ENCODE measurements at regions not wholly inside any gene's neighbourhood (a gene's known extent, or its start where the extent isn't known, plus 50 kb on each side); places are given as distances from the start of the nearest gene placed in this dataset.
"Not testable (repeated sequence)": the region's sequence is repeated elsewhere in the genome, so short reads cannot be mapped to it uniquely, and the experiment has no call there.

GRCh38 chr7:89773611-89774010 is 380.7 kb upstream of the STEAP1 start:
- no peak for DNase-seq

- DNase-seq: no peak
Measured at GRCh38 chr7:89775459-89775858, 378.8 kb upstream of the STEAP1 start.

- no peak for DNase-seq
Measured at GRCh38 chr7:89776980-89777379, 377.3 kb upstream of the STEAP1 start.

GRCh38 chr7:89777499-89777898 is 376.8 kb upstream of the STEAP1 start:
- DNase-seq: no peak

DNA sequence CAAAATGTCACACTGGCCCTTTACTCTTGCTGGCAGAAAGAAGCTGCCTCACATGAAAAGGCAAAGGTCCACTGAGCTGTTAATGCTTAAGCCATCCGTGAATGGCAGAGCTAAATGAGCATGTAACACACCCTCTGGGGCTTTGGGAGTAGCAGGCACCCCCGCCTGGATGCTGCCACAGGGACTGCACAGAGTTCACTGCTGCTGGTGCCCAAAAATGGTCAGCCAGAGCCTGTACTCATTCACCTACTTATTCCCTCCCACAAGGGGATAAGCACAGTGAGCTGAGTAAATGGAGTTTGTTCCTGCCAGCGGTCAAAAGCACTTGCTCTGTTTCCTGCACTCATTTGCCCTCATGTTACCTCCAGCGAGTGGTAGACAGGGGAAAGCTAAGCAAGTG is 374.0 kb upstream of the STEAP1 start:
- DNase-seq: no peak

GRCh38 chr7:89796481-89796880 is 357.8 kb upstream of the STEAP1 start:
- no peak for DNase-seq

GRCh38 chr7:89797965-89798598 is 356.2 kb upstream of the STEAP1 start:
- no peak for DNase-seq

DNA sequence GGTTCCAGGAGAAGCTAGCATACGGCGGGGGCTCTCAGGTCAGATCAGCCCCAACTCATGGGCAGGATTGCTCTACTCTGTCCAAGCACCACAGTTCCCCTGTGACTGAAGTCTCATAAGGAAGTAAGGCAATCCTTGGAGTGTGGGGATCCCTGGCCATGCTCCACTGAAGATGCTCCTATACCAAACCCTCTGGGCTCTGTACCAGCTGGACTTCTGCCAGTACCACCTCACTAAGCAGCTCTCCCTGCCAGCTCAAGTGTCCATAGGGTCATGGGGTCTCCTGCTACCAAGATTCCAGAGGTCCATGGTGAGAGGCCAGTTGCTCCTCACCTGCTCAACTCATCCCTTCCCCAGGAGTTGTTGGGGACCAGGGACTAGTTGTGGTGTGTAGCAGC is 355.7 kb upstream of the STEAP1 start:
- DNase-seq: no peak

GRCh38 chr7:89800761-89801160 is 353.5 kb upstream of the STEAP1 start:
- DNase-seq: no peak

- no peak for DNase-seq
Measured at GRCh38 chr7:89809291-89809690, 345.0 kb upstream of the STEAP1 start.

DNA sequence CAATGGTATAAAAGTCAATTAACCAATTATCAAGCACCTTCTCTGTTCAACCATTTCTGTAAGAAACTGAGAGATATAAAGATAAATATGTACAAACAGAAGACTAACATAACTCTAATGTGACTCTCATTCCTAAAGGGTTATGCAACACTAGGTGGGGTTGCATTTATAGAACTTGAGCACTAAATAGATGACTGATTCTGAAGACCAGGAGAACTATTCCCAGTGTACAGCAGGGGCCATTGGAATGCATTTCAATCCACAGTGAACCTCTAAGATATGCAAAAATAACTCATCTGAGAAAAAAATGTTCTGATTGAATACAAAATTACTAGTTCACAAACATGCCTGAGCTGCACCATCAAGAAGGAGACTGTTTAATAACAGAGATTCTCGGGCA is 341.2 kb upstream of the STEAP1 start:
- no peak for DNase-seq

- no peak for DNase-seq
Measured at GRCh38 chr7:89826121-89826520, 328.1 kb upstream of the STEAP1 start.

GRCh38 chr7:89826557-89826956 is 327.7 kb upstream of the STEAP1 start:
- no peak for DNase-seq

- DNase-seq: peak; percentile 61
Measured at GRCh38 chr7:89837515-89837914, 316.8 kb upstream of the STEAP1 start.

DNA sequence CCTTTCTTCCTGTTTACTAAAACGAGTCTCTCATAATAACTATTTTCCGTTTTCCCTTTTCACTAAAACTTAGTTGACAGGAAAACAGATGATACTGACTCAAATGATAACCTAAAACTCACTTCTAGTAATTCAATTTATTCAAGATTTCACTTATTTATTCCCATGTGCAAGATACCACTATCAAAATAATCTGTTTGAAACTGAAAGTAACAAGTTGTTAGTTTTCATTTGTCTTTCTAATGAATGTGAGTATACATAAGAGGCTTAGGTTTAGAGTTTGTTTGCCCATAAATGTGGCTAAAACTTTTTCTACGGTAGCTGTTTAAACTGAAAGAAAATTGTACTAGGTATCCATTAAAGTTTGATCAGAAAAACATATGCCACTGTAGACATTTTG is 314.9 kb upstream of the STEAP1 start:
- no peak for DNase-seq

GRCh38 chr7:89845952-89846351 is 308.3 kb upstream of the STEAP1 start:
- no peak for DNase-seq

DNA sequence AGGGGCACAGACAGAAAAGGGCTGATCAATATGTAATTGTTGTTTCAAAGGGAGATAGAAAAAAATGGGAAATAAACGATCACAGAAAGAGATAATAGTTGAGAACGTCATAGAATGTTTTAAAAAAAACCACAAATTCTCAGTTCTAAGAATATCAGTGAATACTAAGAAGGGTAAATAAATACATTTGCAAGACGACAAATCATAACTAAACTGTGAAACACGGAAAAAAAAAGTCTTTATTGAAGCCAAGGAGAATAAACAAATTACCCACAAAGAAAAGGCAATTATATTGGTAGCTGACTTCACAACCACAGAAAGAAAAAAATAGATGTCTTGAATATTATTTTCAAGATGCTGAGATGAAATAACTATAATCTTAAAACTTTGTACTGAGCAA is 305.2 kb upstream of the STEAP1 start:
- no peak for DNase-seq

- DNase-seq: not testable (repeated sequence)
Measured at GRCh38 chr7:89857053-89857452, 297.2 kb upstream of the STEAP1 start.

- DNase-seq: no peak
Measured at GRCh38 chr7:89857767-89858166, 296.5 kb upstream of the STEAP1 start.

- DNase-seq: no peak
Measured at GRCh38 chr7:89887489-89887888, 266.8 kb upstream of the STEAP1 start.

DNA sequence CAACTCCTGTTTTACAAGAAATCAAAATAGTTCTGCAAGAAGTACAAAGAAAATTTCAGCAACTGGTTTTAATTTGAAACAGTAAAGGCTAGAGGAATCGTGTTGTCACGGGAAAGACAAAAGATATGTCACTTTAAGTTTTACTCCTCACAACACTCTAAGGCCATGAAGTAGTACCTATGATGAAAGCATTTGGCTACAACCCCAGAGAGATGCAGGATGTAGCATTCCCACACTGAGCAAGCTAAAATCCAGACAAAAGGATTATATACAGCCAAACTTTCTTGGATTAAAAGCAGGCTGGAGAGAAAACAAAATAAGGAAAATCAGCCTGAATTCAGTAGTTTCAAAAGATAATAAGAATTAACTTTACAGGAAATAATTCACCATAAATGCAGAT is 245.5 kb upstream of the STEAP1 start:
- no peak for DNase-seq

- DNase-seq: no peak
Measured at GRCh38 chr7:89914711-89915110, 239.6 kb upstream of the STEAP1 start.

DNA sequence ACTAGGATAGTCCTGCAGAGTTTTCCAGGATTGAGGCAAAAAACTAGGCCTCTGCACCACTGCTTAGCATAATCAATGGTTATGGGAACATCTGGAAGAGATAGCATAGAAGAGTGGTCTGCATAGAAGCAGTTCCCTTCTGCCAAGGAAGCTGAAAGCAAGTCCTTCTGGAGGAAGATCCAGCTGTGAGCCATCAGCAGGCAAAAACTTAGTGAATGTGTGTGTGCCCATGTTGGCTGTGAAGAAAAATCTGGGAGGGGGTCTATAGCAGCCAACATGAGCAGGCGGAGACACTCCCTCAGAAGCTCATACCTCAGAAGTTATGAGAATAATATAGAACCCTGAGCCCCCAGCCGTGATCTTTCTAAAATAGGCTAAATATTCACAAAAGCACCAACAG is 228.1 kb upstream of the STEAP1 start:
- DNase-seq: no peak

DNA sequence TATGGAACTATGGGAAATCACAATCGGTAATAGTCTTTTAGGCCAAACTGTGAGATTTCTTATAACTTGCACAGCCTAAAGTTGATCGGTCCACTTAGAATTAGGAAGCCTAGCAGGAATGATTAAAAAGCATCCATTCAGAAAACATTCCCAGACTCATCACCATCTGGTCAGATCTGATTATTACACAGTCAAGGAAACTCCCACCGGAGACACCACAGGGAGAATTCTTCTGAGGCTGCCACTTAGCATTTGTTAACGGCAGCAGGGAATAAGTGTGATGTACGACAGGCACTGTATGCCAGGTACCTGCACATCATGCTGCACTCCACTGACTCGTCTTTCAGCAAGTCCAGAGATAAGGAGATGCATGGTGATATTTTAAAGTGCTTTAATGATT is 227.6 kb upstream of the STEAP1 start:
- DNase-seq: no peak

GRCh38 chr7:89927762-89928161 is 226.5 kb upstream of the STEAP1 start:
- DNase-seq: no peak

GRCh38 chr7:89928451-89928850 is 225.8 kb upstream of the STEAP1 start:
- DNase-seq: no peak
